ENCODE measurements at regions not wholly inside any gene's neighbourhood (a gene's known extent, or its start where the extent isn't known, plus 50 kb on each side); places are given as distances from the start of the nearest gene placed in this dataset.

DNA sequence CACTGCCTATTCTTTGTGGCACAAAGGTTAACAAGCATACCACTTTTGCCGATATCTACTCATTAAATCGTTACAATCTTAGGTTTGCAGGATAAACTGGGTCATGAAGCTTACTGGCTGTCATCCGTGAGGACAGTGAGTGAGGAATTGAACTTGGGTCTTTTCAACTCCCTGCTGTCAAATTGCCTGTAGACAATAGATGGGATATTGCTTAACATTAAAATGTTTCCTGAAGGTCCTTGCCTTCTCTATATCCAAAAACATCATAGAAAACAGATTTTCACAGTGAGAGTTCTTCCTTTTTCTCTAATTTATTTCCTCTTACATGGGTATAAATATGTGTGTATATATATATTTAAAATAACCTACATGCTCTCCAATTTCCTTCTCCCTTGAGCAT is 257.8 kb downstream of the LMO4 start:
- TF ChIP-seq POLR2A (IDR thresholded peaks at IDR 0.05; ENCODE audit: low read depth, low read length) (no peak), KAT2A (conservative IDR thresholded peaks at IDR 0.05; ENCODE audit: control insufficient read depth, low read depth, low read length) (no peak), EZH2 (IDR thresholded peaks at IDR 0.05; ENCODE audit: borderline replicate concordance, control insufficient read depth, low read depth, low read length) (no peak), CREB1 (IDR thresholded peaks at IDR 0.05; ENCODE audit: low read depth) (no peak), NFIC (IDR thresholded peaks at IDR 0.05; ENCODE audit: low read depth, low read length) (no peak), EP300 (IDR thresholded peaks at IDR 0.05; ENCODE audit: borderline replicate concordance in 1 of 2, control insufficient read depth in 1 of 2, low read depth in 2 of 2, low read length in 2 of 2) (no peak), SMC3 (IDR thresholded peaks at IDR 0.05; ENCODE audit: borderline replicate concordance, low read length) (no peak), SIN3A (IDR thresholded peaks at IDR 0.05; ENCODE audit: low read depth, low read length) (no peak)
- TF ChIP-seq, protein P1, sequence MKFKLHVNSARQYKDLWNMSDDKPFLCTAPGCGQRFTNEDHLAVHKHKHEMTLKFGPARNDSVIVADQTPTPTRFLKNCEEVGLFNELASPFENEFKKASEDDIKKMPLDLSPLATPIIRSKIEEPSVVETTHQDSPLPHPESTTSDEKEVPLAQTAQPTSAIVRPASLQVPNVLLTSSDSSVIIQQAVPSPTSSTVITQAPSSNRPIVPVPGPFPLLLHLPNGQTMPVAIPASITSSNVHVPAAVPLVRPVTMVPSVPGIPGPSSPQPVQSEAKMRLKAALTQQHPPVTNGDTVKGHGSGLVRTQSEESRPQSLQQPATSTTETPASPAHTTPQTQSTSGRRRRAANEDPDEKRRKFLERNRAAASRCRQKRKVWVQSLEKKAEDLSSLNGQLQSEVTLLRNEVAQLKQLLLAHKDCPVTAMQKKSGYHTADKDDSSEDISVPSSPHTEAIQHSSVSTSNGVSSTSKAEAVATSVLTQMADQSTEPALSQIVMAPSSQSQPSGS (IDR thresholded peaks at IDR 0.05; ENCODE audit: low read length) = no peak
- TF ChIP-seq, protein P2, sequence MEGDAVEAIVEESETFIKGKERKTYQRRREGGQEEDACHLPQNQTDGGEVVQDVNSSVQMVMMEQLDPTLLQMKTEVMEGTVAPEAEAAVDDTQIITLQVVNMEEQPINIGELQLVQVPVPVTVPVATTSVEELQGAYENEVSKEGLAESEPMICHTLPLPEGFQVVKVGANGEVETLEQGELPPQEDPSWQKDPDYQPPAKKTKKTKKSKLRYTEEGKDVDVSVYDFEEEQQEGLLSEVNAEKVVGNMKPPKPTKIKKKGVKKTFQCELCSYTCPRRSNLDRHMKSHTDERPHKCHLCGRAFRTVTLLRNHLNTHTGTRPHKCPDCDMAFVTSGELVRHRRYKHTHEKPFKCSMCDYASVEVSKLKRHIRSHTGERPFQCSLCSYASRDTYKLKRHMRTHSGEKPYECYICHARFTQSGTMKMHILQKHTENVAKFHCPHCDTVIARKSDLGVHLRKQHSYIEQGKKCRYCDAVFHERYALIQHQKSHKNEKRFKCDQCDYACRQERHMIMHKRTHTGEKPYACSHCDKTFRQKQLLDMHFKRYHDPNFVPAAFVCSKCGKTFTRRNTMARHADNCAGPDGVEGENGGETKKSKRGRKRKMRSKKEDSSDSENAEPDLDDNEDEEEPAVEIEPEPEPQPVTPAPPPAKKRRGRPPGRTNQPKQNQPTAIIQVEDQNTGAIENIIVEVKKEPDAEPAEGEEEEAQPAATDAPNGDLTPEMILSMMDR (IDR thresholded peaks at IDR 0.05 in 2 of 3, conservative IDR thresholded peaks at IDR 0.05 in 1 of 3; ENCODE audit: control insufficient read depth in 2 of 3, extremely low read depth in 1 of 3, insufficient read depth in 1 of 3, low read depth in 3 of 3, low read length in 3 of 3) = no peak
- TF ChIP-seq, protein P3, sequence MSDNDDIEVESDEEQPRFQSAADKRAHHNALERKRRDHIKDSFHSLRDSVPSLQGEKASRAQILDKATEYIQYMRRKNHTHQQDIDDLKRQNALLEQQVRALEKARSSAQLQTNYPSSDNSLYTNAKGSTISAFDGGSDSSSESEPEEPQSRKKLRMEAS (IDR thresholded peaks at IDR 0.05; ENCODE audit: low read depth, low read length) = no peak
- TF ChIP-seq, protein P4, sequence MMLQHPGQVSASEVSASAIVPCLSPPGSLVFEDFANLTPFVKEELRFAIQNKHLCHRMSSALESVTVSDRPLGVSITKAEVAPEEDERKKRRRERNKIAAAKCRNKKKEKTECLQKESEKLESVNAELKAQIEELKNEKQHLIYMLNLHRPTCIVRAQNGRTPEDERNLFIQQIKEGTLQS (IDR thresholded peaks at IDR 0.05; ENCODE audit: borderline replicate concordance, extremely low read depth, low read depth, low read length) = no peak

All from GM12878 (cell line).